CD8-positive, alpha-beta memory T cell (primary cell): ENCODE measurements at regions not wholly inside any gene's neighbourhood (a gene's known extent, or its start where the extent isn't known, plus 50 kb on each side); places are given as distances from the start of the nearest gene placed in this dataset.
"Not testable (repeated sequence)": the region's sequence is repeated elsewhere in the genome, so short reads cannot be mapped to it uniquely, and the experiment has no call there.

ENCODE experiments used
- CTCF ChIA-PET: fragments of 350-600 bp; sonication (Branson Sonifier 250); formaldehyde crosslinking; loops from one replicate; lab custom pipeline; 2021; ENCODE audit warnings: antibody characterized with exemption; lab: Charles Lee
- POLR2A ChIA-PET: fragments of 350-600 bp; sonication (Branson Sonifier 250); formaldehyde crosslinking; loops from one replicate; lab custom pipeline; 2021; ENCODE audit warnings: antibody characterized with exemption; lab: Charles Lee
- DNase-seq, 5 donors: peaks; one replicate each; pipeline versions ENCODE4 v3.0.0 to v3.0.0-alpha.2; 2020 to 2022; ENCODE audit warnings: mixed read lengths in 1 of 5
- H3K27ac ChIP-seq: one replicate; pipeline ENCODE4 v1.7.0; 2013; ENCODE audit warnings: low read depth, mild to moderate bottlenecking, low read length, moderate library complexity
- H3K27me3 ChIP-seq: 2 replicates; pipeline ENCODE4 v1.7.0; 2013; ENCODE audit warnings: low read length, mild to moderate bottlenecking; ENCODE audit not compliant: insufficient read depth, poor library complexity, severe bottlenecking
- H3K36me3 ChIP-seq: 2 replicates; pipeline ENCODE4 v1.7.0; 2013; ENCODE audit warnings: mild to moderate bottlenecking, low read length, moderate library complexity; ENCODE audit not compliant: insufficient read depth
- H3K4me1 ChIP-seq: 2 replicates; pipeline ENCODE4 v1.7.0; 2013; ENCODE audit warnings: mild to moderate bottlenecking, low read length, moderate library complexity; ENCODE audit not compliant: insufficient read depth
- H3K4me3 ChIP-seq: 2 replicates; pipeline ENCODE4 v1.7.0; 2013; ENCODE audit warnings: mild to moderate bottlenecking, low read length
- H3K9me3 ChIP-seq: 2 replicates; pipeline ENCODE4 v1.7.0; 2013; ENCODE audit warnings: mild to moderate bottlenecking, low read length
- H3K27ac Mint-ChIP-seq, 8 donors: one replicate each; pipeline ENCODE4 v1.8.0; 2020 to 2021; ENCODE audit warnings: mixed read lengths in 8 of 8, mild to moderate bottlenecking in 6 of 8, inconsistent platforms in 3 of 8, moderate library complexity in 3 of 8
- H3K27me3 Mint-ChIP-seq, 2 donors: one replicate each; pipeline ENCODE4 v1.8.0; 2020 to 2021; ENCODE audit warnings: mixed read lengths in 2 of 2, mild to moderate bottlenecking in 1 of 2, moderate library complexity in 1 of 2
- H3K36me3 Mint-ChIP-seq, 3 donors: one replicate each; pipeline ENCODE4 v1.8.0; 2020 to 2021; ENCODE audit warnings: mixed read lengths in 3 of 3, inconsistent platforms in 1 of 3, mild to moderate bottlenecking in 1 of 3
- H3K4me1 Mint-ChIP-seq, 3 donors: one replicate each; pipeline ENCODE4 v1.8.0; 2020 to 2021; ENCODE audit warnings: mixed read lengths in 3 of 3, inconsistent platforms in 1 of 3, mild to moderate bottlenecking in 1 of 3
- H3K4me3 Mint-ChIP-seq, 7 donors: one replicate each; pipeline ENCODE4 v1.8.0; 2020 to 2021; ENCODE audit warnings: mixed read lengths in 7 of 7, mild to moderate bottlenecking in 6 of 7, moderate library complexity in 4 of 7, inconsistent platforms in 2 of 7
- H3K9me3 Mint-ChIP-seq, 5 donors: one replicate each; pipeline ENCODE4 v1.8.0; 2020 to 2022; ENCODE audit warnings: mixed read lengths in 5 of 5, mild to moderate bottlenecking in 3 of 5, moderate library complexity in 2 of 5, inconsistent platforms in 1 of 5

DNA sequence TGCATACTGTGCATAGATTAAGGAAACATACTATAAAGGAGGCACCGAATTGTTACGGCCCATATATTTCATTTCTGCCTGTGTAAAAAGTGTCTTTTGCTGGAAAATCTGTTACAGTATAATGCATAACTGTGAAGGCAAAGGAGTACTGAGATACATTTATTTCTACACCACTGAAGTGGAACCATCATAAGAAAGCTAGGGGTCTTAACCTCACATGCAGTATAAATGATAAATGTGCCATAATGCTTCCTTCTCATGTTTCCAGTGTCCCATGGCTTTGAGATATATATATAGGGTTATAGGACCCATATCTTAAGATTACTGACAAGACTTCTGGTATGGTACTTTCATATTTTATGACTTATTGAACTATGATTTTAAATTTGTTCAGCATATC, 713.8 kb upstream of the PABPC4L start:
- no peak overlapping the region for H3K27ac Mint-ChIP-seq
- Histone ChIP-seq H3K9me3 (peaks cover 5% of the 10 kb centered on the region), H3K36me3 (no peaks in the 10 kb centered on the region), H3K27me3 (no peaks in the 10 kb centered on the region), H3K4me1 (no peaks in the 10 kb centered on the region), H3K27ac (no peak overlapping the region), H3K4me3 (no peak overlapping the region)
- no peaks in the 10 kb centered on the region for H3K27me3 Mint-ChIP-seq
- ChIA-PET CTCF (no interaction called here), POLR2A (no interaction called here)
- H3K9me3 Mint-ChIP-seq = peaks cover 2 to 28% (median 11%) of the 10 kb centered on the region in 5 donors
- no peak for DNase-seq
- no peaks in the 10 kb centered on the region for H3K4me1 Mint-ChIP-seq
- H3K36me3 Mint-ChIP-seq = no peaks in the 10 kb centered on the region
- H3K4me3 Mint-ChIP-seq = no peak overlapping the region

DNA sequence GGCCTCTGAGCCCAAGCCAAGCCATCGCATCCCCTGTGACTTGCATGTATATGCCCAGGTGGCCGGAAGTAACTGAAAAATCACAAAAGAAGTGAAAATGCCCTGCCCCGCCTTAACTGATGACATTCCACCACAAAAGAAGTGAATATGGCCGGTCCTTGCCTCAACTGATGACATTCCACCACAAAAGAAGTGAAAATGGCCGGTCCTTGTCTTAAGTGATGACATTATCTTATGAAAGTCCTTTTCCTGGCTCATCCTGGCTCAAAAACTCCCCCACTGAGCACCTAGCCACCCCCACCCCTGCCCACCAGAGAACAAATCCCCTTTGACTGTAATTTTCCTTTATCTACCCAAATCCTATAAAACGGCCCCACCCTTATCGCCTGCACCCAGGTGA, 712.7 kb upstream of the PABPC4L start:
- H3K4me1 Mint-ChIP-seq, POLR2A ChIA-PET, H3K27ac Mint-ChIP-seq, H3K36me3 ChIP-seq, DNase-seq, H3K9me3 ChIP-seq, H3K27me3 Mint-ChIP-seq, H3K27ac ChIP-seq, CTCF ChIA-PET, H3K4me3 ChIP-seq, H3K27me3 ChIP-seq, H3K36me3 Mint-ChIP-seq, H3K4me1 ChIP-seq, H3K4me3 Mint-ChIP-seq: not testable (repeated sequence)
- peaks cover 2 to 36% (median 10%) of the 10 kb centered on the region in 5 donors for H3K9me3 Mint-ChIP-seq

DNA sequence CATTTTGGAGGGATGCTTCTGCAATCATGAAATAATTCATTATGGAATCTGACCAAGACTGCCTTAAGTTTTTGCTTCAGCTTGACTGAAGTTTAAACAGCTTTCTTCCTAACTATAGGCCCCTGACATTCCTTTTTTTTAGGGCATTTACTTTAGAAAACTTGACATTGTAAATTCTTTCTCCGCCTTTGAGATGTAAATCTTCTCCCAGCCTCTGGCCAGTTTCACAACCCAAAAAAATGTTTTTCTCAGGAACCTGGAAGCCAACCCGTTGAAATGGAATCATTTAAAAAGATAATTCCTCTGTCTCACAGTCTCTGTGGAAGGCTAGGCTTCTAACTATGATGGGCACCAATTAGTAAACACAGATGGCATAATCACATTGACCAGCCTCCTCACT, 710.4 kb upstream of the PABPC4L start:
- Mint-ChIP-seq H3K27me3 (no peaks in the 10 kb centered on the region), H3K36me3 (no peaks in the 10 kb centered on the region), H3K4me3 (no peak overlapping the region), H3K9me3 (peaks cover 2 to 25% (median 6%) of the 10 kb centered on the region in 5 donors), H3K4me1 (no peaks in the 10 kb centered on the region), H3K27ac (no peak overlapping the region)
- ChIA-PET POLR2A (no interaction called here), CTCF (no interaction called here)
- no peaks in the 10 kb centered on the region for H3K36me3 ChIP-seq
- no peak overlapping the region for H3K27ac ChIP-seq
- no peaks in the 10 kb centered on the region for H3K4me1 ChIP-seq
- H3K4me3 ChIP-seq = no peak overlapping the region
- no peaks in the 10 kb centered on the region for H3K27me3 ChIP-seq
- H3K9me3 ChIP-seq = peaks cover 5% of the 10 kb centered on the region
- DNase-seq = no peak

DNA sequence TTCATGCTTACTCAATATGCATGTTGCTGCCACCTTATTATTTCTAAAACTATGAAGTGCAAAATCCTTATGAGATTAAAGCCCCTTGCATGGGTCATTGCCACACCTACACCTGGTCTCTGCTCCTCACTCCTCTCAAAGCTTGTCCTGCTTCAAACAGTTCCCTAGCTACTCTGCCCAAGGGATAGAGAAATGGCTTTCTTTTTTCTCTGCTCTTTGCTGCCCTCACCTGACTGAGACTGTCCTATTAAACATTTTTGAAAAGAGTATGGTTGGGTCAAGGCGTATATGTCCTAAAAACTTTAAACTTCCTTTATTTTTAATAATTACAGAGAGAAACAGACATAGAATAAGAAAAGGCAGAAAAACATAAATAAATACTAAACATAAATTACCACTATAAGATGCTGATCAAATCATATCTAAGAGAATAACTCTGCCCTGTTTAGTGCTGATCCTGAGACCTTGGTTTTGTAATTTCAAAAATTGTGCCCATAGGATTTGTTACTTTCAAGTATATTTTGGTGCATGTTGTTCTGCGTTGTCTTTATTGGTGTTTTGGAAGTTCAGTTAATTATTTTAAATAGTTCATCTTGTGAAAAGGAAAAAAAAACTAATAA, 704.9 kb upstream of the PABPC4L start:
- Mint-ChIP-seq H3K27me3 (no peaks in the 10 kb centered on the region), H3K27ac (no peak overlapping the region), H3K36me3 (no peaks in the 10 kb centered on the region), H3K4me1 (no peaks in the 10 kb centered on the region), H3K9me3 (peaks cover 0 to 29% (median 14%) of the 10 kb centered on the region in 5 donors), H3K4me3 (no peak overlapping the region)
- Histone ChIP-seq H3K27ac (no peak overlapping the region), H3K27me3 (no peaks in the 10 kb centered on the region), H3K4me3 (no peak overlapping the region), H3K9me3 (no peaks in the 10 kb centered on the region), H3K36me3 (no peaks in the 10 kb centered on the region), H3K4me1 (no peaks in the 10 kb centered on the region)
- no peak for DNase-seq
- ChIA-PET CTCF (no interaction called here), POLR2A (no interaction called here)

DNA sequence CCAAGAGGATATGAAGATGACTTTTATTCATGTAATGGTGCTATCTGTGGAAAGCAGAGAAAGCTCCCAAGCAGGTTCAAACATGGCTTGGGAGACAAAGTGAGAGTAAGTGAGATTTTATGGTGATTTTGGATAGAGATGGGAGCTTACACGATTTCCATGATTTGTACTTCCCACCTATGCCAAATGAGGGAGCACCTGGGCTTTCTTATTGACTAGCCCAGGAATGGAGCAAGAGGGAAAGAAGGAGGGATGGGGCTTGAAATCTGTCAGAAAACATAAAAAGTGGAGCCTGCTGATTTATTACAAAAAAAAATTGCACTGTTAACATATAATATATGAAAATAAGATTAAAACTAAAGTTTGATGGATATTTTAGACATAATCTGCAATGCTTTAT, 703.5 kb upstream of the PABPC4L start:
- Histone ChIP-seq H3K27me3 (no peaks in the 10 kb centered on the region), H3K4me1 (no peaks in the 10 kb centered on the region), H3K27ac (no peak overlapping the region), H3K9me3 (no peaks in the 10 kb centered on the region), H3K4me3 (no peak overlapping the region), H3K36me3 (no peaks in the 10 kb centered on the region)
- no peak overlapping the region for H3K4me3 Mint-ChIP-seq
- ChIA-PET CTCF (no interaction called here), POLR2A (no interaction called here)
- H3K9me3 Mint-ChIP-seq = peaks cover 0 to 22% (median 14%) of the 10 kb centered on the region in 5 donors
- no peaks in the 10 kb centered on the region for H3K27me3 Mint-ChIP-seq
- H3K4me1 Mint-ChIP-seq = no peaks in the 10 kb centered on the region
- DNase-seq = no peak
- H3K27ac Mint-ChIP-seq = no peak overlapping the region
- H3K36me3 Mint-ChIP-seq = no peaks in the 10 kb centered on the region

DNA sequence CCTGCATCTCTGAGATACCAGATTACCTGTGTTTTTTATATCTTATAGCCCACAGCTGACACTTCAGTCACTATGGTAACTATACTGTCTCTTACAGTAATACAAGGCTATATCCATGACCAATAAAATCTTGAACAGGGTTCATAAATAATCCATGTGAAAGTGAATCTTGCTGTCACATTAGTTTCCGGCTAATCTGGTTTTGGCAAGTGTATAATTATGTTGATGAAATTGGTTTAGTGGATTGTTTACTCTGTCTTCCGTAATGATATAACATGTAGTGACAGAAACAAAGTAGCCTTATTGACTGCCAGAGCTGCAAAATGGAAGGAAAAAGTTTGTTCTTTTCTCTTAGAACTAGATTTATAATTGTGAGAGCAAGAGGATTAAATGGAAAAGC, 686.6 kb upstream of the PABPC4L start:
- Histone ChIP-seq H3K4me1 (no peaks in the 10 kb centered on the region), H3K27ac (no peak overlapping the region), H3K4me3 (no peak overlapping the region), H3K27me3 (no peaks in the 10 kb centered on the region), H3K9me3 (no peaks in the 10 kb centered on the region), H3K36me3 (no peaks in the 10 kb centered on the region)
- Mint-ChIP-seq H3K27ac (no peak overlapping the region), H3K9me3 (peaks cover 0 to 28% (median 3%) of the 10 kb centered on the region in 5 donors), H3K36me3 (no peaks in the 10 kb centered on the region), H3K4me1 (no peaks in the 10 kb centered on the region), H3K4me3 (no peak overlapping the region), H3K27me3 (no peaks in the 10 kb centered on the region)
- ChIA-PET CTCF (no interaction called here), POLR2A (no interaction called here)
- DNase-seq = no peak

DNA sequence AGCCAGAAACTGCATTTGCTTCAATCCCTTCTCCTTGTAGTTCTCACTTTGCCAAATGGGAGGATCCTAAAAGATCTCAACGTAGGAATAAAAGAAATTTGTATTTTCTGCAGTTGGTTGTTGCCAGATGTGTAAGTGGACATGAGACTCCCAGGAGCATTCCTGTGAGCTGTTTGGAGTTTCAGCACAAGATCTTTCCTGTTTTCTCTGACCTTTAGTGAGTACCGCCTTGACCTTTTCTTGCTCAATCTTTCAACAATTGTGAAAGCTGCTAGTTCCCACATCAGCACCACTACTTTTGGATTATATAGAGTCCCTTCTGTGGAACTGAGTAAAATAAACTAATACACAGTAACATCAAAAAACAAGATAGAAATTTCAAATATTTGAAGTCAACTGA, 683.8 kb upstream of the PABPC4L start:
- Histone ChIP-seq H3K9me3 (no peaks in the 10 kb centered on the region), H3K36me3 (no peaks in the 10 kb centered on the region), H3K4me1 (no peaks in the 10 kb centered on the region), H3K4me3 (no peak overlapping the region), H3K27me3 (no peaks in the 10 kb centered on the region), H3K27ac (no peak overlapping the region)
- POLR2A ChIA-PET = no interaction called here
- H3K4me3 Mint-ChIP-seq = no peak overlapping the region
- H3K9me3 Mint-ChIP-seq = peaks cover 2 to 25% (median 7%) of the 10 kb centered on the region in 5 donors
- H3K36me3 Mint-ChIP-seq = no peaks in the 10 kb centered on the region
- CTCF ChIA-PET = no interaction called here
- no peaks in the 10 kb centered on the region for H3K27me3 Mint-ChIP-seq
- DNase-seq = no peak
- no peak overlapping the region for H3K27ac Mint-ChIP-seq
- H3K4me1 Mint-ChIP-seq = no peaks in the 10 kb centered on the region

DNA sequence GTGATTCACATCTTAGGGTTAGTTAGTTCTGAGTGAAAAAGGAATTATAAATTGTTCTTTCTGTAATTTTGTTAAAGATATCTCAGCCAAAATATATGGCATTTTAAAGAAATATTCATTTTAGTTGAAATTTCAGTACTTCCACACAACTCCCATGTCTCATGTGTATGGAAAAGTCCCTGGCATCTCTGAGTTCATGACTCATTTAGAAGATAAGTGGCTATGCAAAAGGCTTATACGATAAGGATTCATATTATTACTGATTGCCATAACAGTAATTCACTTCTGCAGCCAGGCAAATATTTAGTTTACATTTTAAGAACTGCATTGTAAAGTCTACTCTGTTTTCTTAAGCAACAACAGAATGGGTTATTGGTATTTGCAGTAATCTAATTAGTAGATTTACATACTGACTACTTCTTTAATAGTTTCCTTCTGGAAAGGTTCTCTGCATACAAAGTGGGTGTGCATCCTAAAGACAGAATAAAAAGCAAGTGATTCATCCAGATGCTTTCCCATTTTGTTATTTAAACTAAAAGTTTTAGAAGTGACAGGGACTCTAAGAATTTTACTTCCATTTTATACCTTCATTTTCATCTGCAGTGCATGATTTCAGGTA, 682.4 kb upstream of the PABPC4L start:
- no peak overlapping the region for H3K4me3 ChIP-seq
- POLR2A ChIA-PET = no interaction called here

More for the DNA sequence above, 682.4 kb upstream of the PABPC4L start:
- Mint-ChIP-seq H3K9me3 (peaks cover 2 to 31% (median 7%) of the 10 kb centered on the region in 5 donors), H3K4me3 (no peak overlapping the region), H3K4me1 (no peaks in the 10 kb centered on the region), H3K27me3 (no peaks in the 10 kb centered on the region), H3K36me3 (no peaks in the 10 kb centered on the region), H3K27ac (no peak overlapping the region)
- Histone ChIP-seq H3K4me1 (no peaks in the 10 kb centered on the region), H3K27me3 (no peaks in the 10 kb centered on the region), H3K27ac (no peak overlapping the region), H3K36me3 (no peaks in the 10 kb centered on the region), H3K9me3 (no peaks in the 10 kb centered on the region)
- CTCF ChIA-PET = no interaction called here
- no peak for DNase-seq
